HG03558 (cell line): ENCODE measurements at regions not wholly inside any gene's neighbourhood (a gene's known extent, or its start where the extent isn't known, plus 50 kb on each side); places are given as distances from the start of the nearest gene placed in this dataset.

Experiments used
- ATAC-seq: cut with Tn5 transposase; IDR thresholded peaks from one replicate; pipeline ENCODE4 v1.9.1; 2021; ENCODE audit warnings: moderate number of reproducible peaks; ENCODE audit not compliant: unreplicated experiment; ENCODE audit errors: extremely low read depth

DNA sequence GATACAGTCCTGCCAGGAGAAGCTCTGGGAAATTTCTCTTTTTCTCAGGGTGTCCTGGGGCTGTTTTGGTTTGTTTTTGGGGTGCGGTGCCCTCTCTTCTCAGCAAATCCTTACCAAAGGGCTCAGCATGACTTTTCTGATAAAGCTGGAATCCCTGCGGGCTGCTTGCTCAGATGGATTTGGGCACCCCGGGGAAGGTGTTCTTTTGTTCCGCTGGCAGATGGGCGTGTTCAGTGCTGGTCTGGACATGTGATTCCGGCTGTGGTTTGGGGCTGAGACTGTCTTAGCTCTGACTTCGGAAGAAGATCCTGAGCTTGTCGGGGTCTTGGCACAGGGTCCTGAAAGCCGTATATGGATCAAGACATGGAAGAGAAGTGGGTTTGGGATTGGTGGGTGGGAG, 134.2 kb upstream of the SPRED2 start:
- no peak for ATAC-seq

DNA sequence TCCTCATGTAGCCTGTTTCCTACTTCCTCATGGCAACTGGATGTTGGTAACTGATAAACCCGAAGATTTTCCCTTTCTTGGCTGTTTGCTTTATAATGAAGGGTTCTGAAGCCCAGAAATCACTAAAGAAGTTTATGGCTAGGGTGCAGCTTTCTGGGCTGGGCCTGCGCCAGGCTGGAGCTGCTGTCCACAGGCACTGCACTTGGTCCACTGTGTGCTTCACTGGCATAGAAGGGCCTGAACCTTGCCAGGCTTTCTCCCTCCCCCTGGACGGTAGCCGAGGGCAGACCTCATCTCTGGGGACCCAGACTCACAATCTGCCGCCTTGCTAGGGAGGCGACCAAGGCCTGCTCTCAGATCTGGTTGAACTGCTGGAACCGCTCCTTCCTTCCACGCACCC, 133.3 kb upstream of the SPRED2 start:
- ATAC-seq = no peak

DNA sequence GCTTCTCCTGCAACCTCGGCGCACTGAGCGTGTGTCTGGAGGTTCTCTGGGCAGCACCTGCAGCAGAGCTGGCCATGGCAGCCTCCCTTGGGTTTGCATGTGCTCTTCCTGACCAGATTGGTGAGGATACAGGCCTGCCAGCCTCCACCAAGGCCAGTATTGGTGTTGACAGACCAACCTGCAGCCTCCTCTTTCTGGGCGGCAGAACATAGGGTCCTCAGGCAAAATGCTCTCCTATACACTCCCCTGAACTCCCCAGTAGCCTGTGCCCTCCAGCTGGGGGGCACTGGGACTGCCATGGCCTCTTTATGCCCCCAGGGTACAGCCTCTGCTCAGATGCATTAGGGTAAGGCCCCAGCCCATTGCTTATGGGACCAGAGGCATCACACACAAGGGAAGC, 131.9 kb upstream of the SPRED2 start:
- ATAC-seq = no peak

DNA sequence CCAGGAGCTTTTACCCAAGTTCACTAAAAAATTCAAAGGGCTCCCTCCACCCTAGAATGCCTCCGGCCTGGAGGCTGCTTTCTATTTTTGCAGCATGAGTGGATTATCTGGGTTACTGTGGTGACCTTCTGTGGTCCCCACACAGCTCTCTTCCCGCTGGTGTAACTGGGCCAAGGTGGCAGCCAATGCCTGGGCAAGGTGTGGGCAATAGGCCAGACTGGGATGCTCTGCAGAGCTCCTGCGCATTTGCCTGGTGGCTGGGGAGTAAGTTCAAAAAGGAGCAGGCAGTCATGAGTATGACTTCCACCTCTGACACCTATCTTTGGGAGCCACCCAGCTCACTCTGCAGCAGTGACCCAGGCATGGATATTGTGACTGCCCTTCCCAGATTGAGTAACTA, 130.5 kb upstream of the SPRED2 start:
- no peak for ATAC-seq

DNA sequence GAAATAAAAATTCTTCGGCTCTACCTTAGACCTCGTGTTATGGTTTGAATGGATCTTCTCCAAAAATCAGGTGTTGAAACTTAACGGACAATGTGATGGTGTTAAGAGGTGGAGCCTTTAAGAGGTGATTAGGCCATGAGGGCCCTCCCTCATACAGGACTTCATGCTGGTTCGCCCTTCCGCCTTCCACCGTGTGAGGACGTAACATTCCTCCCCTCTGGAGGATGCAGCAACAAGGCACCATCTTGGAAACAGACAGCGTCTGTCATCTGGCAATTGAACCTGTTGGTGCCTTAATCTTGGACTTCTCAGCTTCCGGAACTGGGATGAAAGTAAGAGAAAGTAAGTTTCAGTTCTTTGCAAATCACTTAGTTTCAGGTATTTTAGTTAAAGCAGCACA, 126.3 kb upstream of the SPRED2 start:
- ATAC-seq = no peak

DNA sequence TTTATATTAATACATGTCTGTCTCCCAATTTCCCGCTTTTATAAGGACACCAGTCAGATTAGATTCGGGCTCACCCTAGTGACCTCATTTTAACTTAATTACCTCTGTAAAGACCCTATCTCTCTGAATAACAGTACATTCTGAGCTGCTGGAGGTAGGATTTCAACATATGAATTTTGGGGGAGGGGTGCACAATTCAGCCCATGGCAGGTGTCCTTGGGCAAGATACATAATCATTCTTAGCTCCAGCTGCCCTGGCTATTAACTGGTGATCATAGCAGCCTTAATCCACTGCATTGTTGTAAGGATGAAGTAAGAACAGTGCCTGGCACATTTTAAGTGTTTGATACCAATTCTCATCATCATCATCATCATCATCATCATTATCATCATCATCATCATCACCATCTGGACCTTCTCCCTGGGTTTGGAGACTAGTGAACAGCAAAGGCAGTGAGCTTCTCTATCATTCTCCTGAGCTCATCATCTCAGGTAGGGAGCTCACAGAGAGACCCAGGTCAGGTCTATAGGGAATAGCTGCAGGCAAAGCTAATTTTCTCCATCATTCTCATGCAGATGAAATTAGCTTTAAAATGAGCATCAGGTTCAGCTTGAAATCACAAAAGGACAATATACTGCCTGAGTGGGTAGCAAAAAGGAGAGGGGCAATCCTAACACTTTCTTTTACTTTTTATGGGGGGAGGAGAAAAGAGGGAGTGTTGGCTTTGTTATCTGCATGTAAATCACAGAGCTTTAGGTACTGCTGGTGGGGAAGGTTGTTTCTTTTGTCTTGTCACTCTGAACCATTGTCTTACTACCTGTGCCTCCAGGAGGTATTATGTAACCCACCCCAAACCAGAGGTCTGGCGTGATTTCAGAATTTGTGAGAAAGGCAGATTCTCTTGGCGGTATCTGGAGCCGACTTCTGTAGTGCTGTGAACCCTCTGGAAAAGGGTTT, 125.5 kb upstream of the SPRED2 start:
- ATAC-seq = no peak

DNA sequence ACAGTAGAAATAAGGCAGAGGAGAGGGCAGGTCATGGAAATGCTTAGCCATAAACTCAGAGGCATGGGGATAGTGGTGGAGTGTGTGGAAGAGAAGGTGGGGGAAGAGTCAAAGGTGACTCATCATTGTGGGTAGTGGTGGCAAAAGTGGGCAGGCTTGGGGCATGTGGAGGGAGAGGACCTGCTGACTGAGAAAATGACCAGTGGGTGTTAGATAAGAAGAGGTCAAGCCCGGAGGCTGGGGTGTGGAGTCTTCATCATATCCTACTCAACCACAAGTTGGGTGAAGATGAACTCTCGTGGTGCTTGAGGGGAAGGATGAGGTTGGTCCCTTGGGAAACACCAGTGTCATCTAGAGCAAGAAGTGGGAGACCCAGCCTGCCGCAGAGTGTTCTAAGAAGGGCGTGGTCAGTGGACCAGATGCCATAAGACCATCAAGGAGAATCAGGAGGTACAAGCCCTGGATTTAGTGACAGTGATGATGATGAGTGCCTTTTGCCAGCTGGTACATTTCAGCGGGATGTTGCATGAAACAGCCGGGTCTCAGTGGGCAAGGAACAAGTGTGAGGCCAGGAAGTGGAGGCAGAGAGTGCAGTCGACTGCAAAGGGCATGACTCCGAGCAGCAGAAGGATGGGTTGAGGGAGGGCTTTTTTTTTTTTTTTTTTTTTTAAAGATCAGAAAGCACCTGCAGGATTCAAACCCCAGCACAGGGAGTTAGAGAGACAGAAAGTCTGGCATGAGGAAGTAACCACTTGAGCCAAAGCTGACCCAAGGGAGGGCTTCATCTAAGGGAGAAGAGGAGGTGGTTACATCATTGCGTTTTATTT, 122.6 kb upstream of the SPRED2 start:
- ATAC-seq = peak; percentile 51

DNA sequence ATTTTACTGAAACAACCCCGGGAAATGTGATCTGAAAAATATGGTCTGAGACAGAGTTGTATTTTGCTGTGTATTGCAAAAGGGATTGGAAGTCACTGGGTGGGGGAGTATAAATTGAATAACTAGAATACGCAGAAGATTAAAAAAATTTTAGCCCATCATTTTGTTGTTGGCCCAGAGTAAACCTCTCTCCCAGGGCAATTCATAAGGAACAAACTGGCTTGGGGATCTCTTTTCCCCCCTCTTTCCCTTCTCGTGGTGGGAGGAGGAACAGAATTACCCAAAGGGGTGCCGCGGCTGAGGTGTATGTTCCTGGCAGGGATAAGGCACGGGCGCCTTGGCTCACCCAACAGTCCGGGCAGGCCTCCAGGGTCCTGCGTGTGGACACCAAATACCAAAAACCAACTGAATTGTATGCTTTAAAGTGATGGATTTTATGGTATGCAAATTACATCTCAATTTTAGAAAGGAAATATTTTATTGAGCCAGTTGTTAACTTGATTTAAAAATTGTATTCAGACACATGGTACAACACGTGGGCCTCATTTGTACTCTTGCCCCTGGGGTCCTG, 121.2 kb upstream of the SPRED2 start:
- no peak for ATAC-seq

DNA sequence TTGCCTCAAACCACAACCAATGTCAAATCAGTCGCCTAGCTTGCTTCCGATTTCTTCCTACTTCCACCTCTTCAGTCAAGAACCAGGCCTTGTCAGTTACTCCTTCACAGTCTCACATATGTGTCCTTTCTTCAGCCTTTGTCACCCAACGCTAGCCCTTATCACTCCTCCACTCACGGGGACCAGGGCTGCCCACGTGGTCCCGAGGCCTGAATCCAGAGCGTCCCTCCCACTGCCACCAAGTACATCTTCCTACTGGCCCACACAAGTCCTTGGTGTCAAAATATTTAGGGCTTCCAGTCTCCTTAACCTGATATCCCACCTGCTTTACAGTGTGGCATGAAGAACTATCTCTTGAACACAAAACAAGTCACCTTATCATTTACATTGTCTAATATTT, 119.1 kb upstream of the SPRED2 start:
- ATAC-seq = no peak

DNA sequence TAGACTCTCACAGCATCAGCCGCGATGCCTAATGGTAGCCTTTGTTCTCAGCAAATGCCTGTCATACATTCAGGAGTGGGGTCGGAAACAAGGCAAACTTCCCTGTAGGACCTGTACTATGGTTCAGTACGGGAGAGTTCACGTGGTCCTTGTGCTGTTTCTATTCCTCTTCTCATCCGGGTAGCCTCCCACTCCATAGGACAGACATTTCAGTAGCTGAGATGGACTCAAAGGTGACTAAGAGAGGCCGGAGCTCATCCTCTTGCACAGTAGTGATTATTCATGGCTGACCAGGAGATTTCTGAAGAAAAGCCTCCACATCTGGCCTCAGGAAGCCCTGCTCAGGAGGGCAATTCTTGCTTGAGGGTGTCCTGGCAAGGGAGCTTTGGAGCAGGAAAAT, 117.8 kb upstream of the SPRED2 start:
- no peak for ATAC-seq

DNA sequence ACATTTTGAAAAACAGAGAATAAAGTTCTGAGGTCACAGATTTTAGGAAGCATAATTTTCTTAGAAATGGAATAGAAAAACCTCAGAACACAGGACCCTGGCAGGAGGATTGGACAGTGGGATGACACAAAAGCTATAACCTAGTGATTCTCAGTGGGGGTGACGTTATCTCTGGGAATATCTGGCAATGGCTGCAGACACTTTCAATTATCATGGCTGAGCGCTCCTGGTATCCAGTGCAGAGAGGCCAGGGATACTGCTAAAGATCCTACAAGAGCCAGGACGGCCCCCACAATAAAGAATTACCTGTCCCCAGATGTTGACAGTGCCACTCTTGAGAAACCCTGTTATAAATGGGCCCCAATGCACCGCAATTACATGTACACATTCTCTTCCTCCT, 117.2 kb upstream of the SPRED2 start:
- ATAC-seq = no peak

DNA sequence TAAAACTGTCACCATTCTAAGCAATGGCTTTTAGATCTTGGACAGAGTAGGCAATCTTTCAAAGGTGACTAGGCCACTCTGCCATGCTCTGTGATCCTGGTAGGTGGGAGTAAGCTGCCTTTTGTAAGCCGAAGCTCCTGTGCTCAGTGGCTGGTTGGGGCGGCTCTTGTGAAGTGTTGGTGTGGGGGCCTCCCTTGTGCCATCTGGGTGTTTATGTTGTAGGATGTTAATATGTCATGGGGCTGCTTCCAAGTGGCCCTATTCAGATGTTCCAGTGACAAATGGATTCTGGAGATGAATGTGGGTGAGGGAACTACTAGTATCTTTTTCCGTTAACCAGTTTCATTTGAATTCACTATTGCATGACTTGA, 116.8 kb upstream of the SPRED2 start:
- ATAC-seq = no peak

DNA sequence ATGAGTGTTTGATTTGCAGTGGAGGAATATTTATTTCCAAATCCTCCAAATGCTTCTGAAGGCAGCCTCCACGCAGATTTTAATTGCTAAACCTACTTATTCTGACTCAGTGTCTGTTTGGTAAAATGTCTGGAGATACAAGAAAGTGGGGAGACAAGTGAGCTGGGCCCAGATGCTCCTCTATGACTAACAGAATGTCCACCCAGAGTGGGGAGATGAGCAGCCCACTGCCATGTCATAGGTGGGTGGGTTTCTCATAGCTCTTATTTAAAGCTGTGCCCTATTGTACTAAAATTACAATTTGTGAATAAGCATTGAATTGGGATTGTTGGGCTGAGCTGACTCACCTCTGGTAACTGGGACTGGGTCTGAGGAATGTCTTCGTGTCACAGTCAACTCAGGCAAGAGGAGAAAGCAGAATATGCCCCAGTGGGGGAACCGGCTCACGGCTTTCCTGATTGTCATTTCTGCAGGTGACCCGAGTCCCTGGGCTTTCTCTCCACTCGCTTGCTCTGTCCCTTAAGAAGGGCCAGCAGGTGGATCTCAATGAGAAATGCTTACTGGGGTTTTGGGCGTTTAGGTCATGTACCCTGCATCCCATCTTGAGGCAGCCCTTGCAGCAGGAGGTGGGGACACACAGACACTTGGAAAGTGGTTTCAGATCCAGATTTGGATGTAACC, 116.3 kb upstream of the SPRED2 start:
- ATAC-seq = no peak

DNA sequence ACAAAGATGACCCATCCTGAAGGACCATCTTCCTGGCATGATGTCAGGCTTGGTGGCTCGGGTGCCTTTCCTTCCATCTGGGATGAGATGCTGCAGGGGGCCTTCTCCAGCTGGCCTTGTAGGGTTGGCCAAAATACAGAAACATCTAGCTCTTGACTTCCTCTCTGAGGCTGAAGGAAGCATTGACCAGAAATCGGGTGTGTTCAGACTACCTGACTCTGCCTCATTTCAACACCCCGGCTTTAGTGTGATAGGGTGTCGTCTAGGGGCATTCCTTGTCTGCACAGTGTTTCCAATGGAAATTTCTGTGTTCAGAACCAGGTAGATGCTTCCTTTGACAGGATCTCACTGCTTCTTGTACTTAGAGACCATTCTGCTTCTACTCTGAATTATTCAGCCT, 115.7 kb upstream of the SPRED2 start:
- ATAC-seq = no peak

DNA sequence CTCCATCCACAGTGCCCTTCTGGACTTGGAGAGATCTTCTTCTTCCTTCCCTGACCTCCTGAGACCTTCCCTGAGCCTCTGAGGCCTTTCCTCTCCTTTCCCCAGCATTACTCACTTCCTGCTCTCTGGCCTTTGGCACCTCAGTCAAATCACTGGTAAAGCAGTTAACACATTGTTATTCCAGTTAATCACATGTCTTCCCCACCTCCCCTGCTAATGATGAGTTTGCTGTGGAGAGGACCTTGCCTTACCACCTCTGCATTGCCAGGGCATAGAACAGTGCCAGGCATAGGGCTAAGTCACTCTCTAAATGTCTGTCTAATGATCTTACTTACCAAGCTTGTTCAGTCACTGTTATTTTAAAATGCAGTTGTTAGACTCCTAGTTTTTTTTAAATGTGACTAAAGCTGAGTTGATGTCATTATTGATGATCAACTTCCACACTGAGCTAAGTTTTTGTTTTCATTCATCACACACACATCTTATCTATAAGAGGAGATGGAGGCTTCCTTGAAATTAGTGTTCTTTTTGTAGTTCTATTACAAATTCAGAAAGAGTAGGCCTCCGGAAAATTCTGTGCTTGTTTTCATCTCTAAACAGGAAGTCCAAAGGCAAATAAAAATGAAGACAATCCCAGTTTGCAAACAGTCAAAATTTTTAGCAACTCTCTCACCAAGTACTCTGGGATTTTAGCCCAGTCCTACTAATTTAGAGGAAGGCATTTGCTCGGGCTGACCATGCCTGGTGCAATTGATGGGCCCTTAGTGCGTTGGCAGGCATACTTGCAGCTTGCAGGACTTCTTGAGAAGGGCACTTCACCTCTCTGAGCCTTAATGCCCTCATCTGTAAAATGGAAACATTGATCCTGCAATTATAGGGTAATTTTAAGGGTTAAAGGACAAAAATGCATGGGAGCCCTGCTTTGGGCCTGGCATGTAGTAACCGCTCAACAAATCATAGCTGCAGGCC, 113.7 kb upstream of the SPRED2 start:
- no peak for ATAC-seq

DNA sequence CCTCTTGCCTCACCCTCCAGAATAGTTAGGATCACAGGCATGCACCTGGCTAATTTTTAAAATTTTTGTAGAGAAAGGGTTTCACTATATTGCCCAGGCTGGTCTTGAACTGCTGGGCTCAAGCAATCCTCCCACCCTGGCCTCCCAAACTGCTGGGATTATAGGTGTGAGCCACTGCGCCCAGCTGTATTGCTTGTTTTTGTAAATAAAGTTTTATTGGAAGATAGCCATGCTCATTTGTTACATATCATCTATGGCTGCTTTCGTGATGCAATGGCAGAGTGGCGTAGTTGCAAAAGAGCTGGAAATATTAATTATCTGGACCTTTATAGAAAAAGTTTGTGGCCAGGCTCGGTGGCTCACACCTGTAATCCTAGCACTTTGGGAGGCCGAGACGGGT, 109.4 kb upstream of the SPRED2 start:
- ATAC-seq = no peak

DNA sequence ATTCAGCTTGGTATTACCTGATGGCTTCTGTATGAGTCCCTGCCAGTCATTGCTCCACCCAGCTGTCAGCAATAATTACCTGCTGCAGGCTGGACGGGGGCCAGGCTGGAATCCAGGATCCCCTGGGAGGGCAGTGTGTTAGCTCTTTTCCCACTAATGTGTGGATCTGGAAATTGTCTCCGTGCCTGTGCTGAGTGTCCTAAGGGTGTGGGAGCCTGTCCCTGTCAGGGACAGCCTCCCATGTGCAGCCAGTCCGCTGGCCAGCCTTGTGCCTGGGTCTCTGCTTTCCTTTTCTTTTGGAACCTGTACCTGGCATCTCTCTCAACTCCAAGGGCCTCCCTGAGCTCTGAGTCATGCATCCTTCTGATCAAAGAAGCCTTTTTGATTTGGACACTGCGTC, 107.2 kb upstream of the SPRED2 start:
- no peak for ATAC-seq

DNA sequence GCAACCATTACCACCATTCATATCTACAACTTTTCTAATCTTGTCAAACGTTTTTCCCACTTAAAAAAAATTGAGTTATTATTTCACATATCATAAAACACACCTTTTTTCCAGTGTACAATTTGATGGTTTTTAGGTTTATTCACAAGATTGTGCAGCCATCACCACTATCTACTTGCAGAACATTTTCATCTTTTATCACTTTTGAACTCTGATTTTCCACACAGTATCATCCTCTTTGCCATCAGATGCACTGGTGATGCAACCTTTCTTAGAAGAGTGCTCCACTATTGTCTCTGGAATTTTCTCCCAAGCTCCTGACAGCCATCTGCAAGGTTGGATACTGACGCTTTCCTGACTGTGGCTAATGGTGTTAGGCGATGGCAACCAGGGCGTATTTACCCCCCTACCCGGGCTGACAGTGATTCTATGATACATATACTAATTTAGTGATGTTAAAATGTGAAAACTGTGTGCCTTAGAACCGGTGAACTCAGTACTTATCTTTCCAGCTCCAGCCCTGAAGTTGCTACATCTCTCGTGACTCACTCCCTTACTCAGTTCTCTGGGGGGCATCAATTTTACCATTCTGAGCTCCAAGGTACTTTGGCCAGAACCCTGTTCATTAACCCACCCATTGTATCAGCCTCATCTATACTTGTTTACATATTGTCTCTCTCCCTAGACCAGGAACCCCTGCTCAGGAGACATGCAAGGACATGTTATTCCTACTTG, 105.4 kb upstream of the SPRED2 start:
- no peak for ATAC-seq

DNA sequence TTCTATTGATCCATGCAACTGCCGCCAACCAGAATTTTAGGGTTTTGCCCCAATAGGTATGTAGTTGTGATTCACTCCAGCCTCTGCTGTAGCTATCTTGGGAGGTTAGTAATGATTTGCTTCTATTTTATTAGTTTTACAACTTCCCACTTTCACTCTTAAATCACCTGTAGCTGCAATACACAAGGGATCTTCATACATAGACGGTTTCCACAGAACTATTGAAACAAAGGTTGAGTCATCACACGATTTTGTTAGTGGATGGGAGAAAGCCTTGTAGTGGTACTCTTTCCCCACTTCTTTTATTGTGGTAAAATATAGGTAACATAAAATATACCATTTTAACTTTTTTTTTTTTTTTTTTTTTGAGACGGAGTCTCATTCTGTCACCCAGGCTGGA, 104.2 kb upstream of the SPRED2 start:
- ATAC-seq = peak; percentile 95
